GM18505 (cell line): ENCODE measurements at regions not wholly inside any gene's neighbourhood (a gene's known extent, or its start where the extent isn't known, plus 50 kb on each side); places are given as distances from the start of the nearest gene placed in this dataset.

Experiments used
- ATAC-seq: cut with Tn5 transposase; IDR thresholded peaks from one replicate; pipeline ENCODE4 v1.9.1; 2021; ENCODE audit not compliant: unreplicated experiment
- POLR2A ChIP-seq: IDR thresholded peaks from 4 replicates; pipeline ENCODE4 v1.6.1; 2011; ENCODE audit warnings: borderline replicate concordance; ENCODE audit not compliant: insufficient read depth, insufficient read length; ENCODE audit errors: extremely low read depth

DNA sequence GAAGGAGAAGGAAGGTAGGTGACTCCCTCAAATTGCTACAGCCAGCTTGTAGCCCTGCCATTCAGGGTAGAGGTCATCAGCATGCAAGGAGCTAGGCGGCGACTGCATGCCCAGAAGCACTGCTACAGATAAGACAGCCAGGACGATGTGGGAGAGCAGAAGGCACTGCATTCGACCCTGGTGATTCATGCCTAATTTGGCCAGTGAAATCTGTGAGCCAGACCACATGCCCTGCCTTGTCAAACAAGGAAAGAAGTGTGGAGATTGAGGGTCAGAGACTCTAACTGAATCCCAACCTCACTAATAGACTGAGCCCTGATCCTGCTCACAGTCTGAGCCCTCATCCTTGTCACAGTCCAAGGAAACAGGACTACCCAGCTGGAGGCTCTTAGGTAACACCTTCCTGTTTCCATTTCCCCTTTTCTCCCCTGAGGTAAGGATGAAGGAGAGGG is 86.6 kb downstream of the LINGO1 start:
- no peak for TF ChIP-seq POLR2A
- no peak for ATAC-seq

- TF ChIP-seq POLR2A, result no peak
Observed at GRCh38 chr15:77545058-77545457, 87.7 kb downstream of the LINGO1 start.

DNA sequence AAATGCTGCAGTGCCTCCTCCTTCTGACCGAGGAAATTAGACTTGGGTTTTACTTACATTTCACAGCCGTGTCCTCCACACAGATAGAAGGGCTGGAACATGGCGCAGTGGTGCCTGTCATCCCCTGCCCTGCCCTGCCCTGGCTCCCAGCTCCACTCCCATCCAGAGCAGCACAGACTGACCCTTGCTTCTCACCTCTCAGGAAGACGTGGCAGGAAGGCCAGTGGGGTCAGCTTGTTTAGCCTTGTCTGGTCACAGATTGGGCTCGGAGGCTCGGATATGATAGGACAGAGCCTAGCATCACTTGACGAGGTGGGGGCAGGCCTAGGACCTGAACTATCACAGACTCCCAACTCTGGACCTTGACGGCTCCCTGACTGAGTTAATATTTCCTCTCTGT is 88.5 kb downstream of the LINGO1 start:
- no peak for TF ChIP-seq POLR2A
- no peak for ATAC-seq

More at GRCh38 chr15:77545058-77545457, 87.7 kb downstream of the LINGO1 start:
- no peak for ATAC-seq

DNA sequence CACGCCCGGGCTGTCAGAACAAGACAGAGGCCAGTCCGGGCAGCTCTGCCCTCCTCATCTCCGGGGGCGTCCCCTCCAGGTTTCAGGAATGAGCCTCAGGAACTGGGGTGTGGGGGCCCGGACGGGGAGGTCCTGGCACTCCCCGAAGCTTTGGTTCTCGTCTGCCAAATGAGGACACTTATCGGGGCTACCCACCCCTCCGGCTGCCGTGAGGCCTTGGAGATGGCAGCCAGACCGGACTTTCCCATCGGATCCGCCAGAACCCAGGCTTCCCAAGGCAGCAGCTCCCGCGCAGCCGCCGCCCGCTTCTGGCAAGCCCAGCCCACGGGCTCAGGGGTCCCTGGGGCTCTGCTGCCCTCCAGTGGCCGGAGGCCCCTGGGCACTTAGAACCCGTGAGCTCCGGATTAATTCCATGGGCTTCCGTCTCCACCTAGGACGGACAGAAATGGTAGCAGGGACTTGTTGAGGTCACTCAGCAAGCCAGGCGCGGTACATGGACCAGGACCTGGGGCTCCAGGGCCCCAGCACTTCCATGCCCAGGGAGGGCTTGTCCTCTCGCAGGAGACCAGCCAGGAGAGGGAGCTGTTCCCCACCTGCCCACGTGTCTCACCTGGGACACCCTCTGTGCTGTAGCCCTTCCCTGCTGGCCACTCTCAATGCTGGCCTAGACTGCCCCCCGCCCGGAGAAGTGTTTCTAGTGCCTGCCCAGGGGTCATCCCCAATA is 89.4 kb downstream of the LINGO1 start:
- TF ChIP-seq POLR2A, result peak; percentile 43
- ATAC-seq, result peak; percentile 83

DNA sequence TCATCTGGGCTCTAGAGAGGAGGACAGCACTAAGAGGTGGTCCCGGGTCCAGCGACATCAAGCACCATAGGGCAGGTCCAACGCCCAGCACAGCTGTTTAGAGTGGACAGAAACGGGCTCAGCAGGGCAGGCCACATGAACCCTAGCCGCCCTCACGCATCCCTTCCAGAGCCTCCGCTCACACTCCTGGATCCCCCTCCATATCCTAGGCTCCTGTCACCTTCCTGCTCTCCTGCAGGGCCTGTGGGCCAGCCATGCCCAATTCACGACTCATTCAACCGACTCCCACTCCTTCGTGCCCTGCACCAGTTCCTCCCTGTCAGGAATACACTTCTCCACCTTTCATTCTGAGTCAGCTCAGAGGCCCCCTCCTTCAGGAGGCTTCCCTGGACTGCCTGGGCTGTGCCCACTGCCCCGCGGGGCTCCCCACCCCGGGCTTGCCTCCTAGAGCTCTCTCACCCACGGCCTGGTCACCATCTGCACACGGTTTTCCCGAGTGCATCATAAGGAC is 90.2 kb downstream of the LINGO1 start:
- no peak for TF ChIP-seq POLR2A
- no peak for ATAC-seq

DNA sequence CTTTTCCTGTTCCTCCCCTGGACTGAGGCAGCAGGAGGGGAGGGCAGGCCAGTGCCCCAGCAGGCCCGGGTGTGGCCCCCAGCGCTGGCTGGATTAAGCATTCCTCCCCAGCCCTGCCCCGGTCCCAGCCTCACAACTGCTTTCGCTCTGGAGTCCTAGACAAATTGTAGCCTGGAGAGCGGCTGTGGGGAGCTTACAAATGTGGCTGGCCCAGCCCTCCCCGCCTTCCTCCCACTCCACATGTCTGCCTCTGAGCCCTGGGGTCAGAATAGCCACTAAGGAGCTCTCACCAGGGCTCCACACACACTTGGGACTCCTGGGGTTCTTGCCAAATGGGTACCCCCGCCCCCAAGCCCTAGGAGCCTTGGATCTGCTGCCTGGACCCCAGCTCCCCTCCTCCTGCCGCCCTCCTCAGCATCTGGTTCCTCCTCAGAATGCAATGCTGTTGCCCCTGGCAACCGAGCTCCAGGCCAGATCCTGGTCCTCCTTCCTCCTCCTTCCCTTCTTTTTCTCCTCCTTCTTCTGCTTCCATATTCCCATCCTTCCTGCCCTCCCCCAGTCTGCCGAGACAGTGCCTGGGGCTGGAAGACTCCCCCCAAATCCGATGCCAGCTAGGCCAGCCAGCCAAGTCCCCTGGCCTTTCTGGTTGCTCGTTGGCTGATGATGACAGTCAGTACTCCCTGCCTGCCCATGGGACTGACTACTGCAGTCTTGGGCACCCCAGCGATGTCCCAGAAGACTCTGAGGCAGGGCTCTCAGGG is 91.1 kb downstream of the LINGO1 start:
- no peak for ATAC-seq
- no peak for TF ChIP-seq POLR2A

DNA sequence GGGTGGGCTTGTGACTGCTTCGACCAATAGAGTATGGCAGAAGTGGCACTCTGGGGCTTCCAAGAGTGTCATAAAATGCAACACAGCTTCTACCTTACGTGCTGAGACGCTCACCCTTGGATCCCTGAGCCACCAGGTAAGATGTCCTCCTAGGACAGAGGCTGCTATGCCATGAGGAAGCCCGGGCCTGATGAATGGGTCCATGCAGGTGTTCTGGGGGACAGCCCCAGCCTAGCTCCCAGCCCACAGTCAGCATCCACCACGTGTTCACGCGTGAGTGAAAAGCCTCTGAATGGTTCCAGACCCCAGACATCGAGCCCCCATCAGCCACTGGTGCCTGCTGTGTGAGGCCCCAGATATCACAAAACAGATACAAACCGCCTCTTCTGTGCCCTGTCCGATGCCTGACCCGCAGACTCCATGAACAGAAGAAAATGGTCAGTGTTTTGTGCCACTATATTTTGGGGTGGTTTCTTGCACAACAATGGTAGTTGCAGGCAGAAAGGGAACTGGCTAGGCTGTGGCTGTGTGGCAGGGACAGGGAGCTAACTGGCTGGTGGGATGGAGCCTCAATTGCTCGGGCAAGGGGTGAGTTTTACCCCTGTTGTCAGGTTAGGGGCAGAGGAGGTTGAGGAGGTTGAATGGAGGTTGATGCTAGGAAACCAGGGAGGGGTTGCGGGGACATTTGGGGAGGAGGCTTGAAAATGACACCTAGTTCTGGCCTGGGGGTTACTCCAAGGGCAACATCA is 92.2 kb downstream of the LINGO1 start:
- ATAC-seq, result no peak
- no peak for TF ChIP-seq POLR2A

DNA sequence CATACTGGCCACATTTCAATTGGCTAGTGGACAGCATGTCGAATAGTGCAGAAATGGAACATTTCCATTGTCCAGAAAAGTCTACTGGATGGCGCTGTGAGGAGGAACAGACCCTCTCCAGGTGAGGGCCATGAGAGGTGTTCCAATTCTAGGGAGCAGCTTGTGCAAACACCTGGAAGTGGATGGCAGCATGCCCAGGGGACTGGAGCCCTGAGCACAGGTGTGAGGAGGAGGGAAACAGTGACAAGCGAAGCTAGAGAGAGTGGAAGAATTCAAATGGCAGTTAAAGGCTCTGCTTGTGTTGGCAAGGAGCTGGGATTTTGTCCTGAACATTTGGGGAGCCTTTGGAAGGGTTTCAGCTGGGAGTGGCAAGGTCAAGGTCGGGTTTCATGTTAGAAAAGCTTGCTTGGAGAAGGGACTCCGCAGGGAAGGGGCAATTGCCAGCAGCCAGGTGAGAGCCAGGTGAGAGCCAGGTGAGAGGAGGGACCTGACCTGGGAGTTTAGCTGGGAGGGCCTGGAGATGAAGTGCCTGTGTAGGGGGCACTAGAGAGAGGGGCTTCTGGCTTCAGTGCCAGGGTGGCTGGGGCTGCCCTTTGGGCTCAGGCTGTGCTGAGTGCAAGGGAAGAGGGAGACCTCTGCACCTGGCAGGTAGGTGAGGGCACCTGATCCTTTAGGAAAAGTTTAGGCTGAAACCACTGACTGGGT is 93.8 kb downstream of the LINGO1 start:
- ATAC-seq, result no peak
- no peak for TF ChIP-seq POLR2A

DNA sequence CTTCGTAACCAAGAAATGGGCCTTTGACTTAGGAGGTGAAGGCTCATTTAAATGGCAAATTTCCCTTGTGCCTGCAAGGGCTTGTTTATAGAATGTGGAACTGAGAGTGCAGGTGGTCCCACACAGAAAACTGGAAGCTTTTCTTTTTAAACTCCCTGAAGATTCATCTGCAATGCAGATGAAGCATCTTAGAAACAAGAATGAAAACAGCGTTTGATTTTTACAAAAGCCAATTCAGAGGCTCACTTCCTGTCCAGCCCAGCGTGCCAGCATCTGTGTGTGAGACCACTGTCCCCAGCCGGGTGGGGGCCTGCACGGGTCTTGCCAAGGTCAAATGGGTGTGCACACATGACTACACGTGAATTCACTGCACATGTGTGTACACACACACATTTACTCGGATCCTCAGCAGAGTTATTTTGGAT is 94.7 kb downstream of the LINGO1 start:
- peak; percentile 55 for ATAC-seq
- TF ChIP-seq POLR2A, result no peak

- no peak for ATAC-seq
- TF ChIP-seq POLR2A, result no peak
Observed at GRCh38 chr15:77537006-77537405, 95.7 kb downstream of the LINGO1 start.

GRCh38 chr15:77535845-77536244 is 96.9 kb downstream of the LINGO1 start:
- TF ChIP-seq POLR2A, result no peak
- no peak for ATAC-seq
